Fibroblast of the aortic adventitia (primary cell): ENCODE measurements at regions not wholly inside any gene's neighbourhood (a gene's known extent, or its start where the extent isn't known, plus 50 kb on each side); places are given as distances from the start of the nearest gene placed in this dataset.

ENCODE experiments used
- DNase-seq: peaks from one replicate; pipeline ENCODE4 v3.0.0-alpha.2; 2010; ENCODE audit warnings: low read depth
- H3K4me3 ChIP-seq: 2 replicates; pipeline ENCODE4 v1.5.1; 2011; ENCODE audit warnings: low read depth, mild to moderate bottlenecking, control low read depth, low read length, moderate library complexity
- TF ChIP-seq, protein P1 (sequence below): IDR thresholded peaks from 2 replicates; pipeline ENCODE4 v1.5.1; 2011; ENCODE audit warnings: mild to moderate bottlenecking, low read length, control low read depth, inconsistent platforms; ENCODE audit not compliant: insufficient read depth

GRCh38 chr3:71887256-71887655 is 102.3 kb upstream of the PROK2 start:
- TF ChIP-seq, protein P1, sequence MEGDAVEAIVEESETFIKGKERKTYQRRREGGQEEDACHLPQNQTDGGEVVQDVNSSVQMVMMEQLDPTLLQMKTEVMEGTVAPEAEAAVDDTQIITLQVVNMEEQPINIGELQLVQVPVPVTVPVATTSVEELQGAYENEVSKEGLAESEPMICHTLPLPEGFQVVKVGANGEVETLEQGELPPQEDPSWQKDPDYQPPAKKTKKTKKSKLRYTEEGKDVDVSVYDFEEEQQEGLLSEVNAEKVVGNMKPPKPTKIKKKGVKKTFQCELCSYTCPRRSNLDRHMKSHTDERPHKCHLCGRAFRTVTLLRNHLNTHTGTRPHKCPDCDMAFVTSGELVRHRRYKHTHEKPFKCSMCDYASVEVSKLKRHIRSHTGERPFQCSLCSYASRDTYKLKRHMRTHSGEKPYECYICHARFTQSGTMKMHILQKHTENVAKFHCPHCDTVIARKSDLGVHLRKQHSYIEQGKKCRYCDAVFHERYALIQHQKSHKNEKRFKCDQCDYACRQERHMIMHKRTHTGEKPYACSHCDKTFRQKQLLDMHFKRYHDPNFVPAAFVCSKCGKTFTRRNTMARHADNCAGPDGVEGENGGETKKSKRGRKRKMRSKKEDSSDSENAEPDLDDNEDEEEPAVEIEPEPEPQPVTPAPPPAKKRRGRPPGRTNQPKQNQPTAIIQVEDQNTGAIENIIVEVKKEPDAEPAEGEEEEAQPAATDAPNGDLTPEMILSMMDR = no peak
- H3K4me3 ChIP-seq = no peak overlapping the region
- no peak for DNase-seq

DNA sequence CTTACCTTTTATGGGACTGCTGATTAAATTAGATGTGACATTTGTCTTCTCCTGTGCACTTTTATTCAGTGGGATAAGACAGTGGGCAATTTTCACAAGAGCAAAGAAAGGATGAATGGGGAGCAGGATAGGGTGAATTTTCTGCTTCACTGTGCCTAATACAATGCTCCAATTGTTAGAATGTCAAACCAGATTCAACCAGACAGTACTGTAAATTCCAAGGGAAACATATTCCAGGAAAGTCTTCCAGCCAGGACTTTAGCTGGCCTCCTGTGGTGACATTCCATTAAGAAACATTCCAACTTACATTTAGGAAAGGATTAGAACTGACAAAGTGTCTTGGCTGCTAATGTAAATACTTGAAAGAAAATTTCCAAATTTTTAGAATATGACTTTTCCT is 100.1 kb upstream of the PROK2 start:
- no peak for DNase-seq
- H3K4me3 ChIP-seq = no peak overlapping the region
- TF ChIP-seq, protein P1 = no peak

- TF ChIP-seq, protein P1 = no peak
- no peak for DNase-seq
- no peak overlapping the region for H3K4me3 ChIP-seq
Observed at GRCh38 chr3:71881732-71882131, 96.8 kb upstream of the PROK2 start.

GRCh38 chr3:71881041-71881440 is 96.1 kb upstream of the PROK2 start:
- no peak overlapping the region for H3K4me3 ChIP-seq
- no peak for DNase-seq
- TF ChIP-seq, protein P1 = no peak

DNA sequence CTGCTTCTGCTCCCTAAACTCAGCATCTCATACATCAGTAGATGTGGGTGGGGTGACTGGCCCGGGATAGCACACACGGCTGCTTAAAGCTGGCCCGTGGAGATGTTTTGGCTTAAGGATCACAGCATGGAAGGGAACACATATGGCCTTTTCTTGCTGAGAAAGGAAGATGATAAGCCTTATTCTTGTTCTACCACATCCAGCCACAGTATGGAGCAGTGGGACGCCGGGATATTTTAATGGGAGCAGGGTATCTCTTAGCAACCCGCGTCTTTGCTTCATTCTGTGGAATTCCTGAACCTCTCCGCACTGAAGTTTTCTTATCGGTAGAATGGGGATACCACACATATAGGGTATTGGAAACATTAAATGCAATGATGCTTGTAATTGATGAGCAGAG is 94.1 kb upstream of the PROK2 start:
- TF ChIP-seq, protein P1 = no peak
- H3K4me3 ChIP-seq = no peak overlapping the region
- DNase-seq = no peak

DNA sequence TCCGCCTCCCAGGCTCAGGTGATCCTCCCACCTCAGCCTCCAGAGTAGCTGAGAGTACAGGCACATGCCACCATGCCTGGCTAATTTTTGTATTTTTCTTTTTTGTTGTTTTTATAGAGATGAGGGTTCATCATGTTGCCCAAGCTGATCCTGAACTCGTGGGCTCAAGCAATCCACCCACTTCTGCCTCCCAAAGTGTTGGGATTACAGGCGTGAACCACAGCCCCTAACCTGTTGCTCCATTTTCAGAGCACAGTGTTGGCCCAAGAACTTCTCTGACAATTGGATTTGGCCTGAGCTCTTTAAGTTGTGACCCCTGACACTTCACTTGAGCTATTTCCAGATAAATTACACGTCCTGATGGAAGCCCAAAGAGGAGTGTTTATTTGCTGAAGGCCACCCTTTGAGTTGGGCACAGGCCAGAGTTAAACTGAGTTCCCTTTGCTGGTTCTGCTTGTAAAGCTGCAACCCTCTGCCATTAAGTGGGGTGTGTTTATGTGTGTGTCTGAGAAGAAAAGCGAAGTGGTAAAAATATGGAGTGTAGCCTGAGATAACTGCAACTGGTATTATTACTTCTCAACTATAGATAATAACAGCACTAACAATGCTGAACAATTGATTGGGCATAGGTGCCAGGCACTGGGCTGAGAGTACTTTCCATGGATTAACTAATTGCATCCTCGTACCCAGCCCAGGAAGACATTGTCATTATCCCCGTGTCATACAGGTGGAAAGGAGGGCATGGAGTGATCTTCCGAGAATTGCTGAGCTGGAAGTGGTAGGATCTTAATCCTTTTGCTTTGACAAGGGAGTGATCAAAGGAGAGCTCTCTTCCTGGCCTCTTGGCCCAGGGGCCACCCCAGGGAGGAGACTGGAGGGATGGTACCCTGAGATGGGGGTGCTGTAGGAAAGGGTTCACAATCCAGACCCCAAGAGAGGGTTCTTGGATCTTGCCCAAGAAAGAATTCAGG is 91.5 kb upstream of the PROK2 start:
- TF ChIP-seq, protein P1 = no peak
- DNase-seq = no peak
- no peak overlapping the region for H3K4me3 ChIP-seq
